HG03064 (cell line): ENCODE measurements at regions not wholly inside any gene's neighbourhood (a gene's known extent, or its start where the extent isn't known, plus 50 kb on each side); places are given as distances from the start of the nearest gene placed in this dataset.

Experiments
- ATAC-seq: cut with Tn5 transposase; IDR thresholded peaks from one replicate; pipeline ENCODE4 v1.9.1; 2021; ENCODE audit warnings: low read depth; ENCODE audit not compliant: unreplicated experiment

DNA sequence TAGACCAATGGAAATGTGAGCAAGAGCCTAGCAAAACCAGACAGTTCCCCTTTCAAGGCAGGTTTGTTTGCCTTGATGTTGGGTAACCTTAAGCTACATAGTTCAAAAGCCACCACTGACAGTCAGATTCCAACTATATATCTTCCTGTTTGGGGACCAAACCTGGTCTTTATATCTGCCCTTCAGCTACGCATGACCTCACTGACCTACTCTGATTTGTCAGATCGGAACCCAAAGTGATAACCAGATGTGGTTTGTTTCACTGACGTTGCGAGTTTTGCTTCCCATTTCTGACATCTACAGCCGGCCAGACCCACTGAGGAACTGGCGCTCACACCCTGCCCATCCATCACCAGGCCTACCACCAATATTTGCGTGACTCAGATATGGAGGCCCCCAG, 361.1 kb upstream of the CHRM3 start:
- no peak for ATAC-seq

DNA sequence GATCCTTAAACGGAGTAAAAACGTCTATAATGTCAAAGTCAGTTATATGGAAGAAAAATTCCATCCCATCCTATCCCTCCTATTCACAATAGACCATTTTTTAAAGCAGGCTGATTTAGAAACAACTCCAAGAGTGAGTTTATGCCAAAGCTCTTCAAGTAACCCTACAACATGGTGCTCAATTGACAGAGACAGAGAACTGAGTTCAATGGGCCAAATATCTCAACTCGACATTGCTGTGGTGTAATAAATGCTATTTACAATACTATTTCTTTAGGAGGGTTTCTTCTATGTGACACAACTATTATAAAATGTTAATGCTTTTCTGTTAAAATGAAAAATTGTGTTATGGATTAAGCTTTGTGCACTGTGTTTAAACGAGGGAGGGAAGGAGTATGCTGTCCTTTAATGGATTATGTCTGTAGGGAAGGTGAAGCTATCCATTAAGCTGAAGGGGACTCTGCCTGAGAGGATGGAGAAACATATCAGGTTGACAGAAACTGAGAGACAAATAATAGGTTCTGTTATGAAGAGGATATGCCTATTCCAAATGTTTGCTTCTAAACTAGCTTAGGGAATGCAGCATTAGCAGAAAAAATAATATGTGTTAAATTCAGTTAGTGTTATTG, 362.5 kb upstream of the CHRM3 start:
- ATAC-seq, result no peak

DNA sequence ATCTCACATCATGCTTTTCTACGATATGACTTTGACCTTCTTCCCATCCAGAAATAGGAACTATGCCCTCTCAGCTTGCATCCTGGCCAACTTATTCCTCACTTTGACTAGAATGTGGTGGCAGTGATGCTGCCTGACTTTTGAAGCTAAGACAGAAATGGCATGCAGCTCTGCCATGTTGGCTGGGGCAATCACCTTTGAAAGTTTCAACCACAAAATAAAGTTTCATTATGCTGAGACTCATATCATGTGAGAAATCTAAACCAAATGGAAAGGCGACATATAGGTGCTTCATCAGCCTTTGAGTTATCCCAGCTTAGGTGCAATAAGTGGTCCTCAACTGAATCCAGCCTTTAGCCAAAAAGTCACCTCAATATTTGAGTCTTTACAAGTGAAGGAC, 370.0 kb upstream of the CHRM3 start:
- no peak for ATAC-seq

DNA sequence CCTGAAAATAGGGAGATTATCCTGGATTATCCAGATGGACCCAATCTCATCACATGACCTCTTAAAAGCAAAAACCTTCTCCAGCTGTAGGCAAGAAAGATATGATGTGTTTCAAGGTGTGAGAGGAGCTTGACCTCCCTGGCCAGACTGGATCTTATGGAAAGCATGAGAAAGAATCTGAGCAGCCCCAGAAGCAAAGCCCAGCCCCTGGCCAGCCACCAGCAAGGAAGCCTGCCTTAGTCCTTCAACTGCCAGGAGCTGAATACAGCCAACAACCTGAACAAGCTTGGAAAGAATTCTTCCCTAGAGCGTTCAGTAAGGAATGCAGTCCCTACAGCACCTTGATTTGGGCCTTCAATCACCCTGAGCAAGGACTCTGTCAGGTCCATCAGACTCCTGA, 375.0 kb upstream of the CHRM3 start:
- ATAC-seq, result no peak

DNA sequence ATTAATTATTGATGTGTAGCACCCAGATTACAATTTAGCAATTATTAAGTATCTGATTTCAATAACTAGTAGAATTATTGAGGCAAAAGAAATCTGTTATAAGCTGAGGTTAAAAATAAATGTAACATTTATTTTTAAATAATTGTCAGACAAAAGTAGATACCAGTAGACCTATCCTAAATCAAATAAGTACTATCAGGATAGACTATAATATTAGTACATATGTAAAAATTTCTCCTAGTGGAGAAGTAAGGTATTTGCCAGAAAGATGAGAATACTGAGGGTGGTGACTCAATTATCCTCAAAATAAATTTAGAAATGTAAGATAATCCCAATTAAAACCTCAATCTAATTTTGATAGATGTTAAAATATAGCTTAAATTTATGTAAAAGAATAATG, 377.8 kb upstream of the CHRM3 start:
- no peak for ATAC-seq

DNA sequence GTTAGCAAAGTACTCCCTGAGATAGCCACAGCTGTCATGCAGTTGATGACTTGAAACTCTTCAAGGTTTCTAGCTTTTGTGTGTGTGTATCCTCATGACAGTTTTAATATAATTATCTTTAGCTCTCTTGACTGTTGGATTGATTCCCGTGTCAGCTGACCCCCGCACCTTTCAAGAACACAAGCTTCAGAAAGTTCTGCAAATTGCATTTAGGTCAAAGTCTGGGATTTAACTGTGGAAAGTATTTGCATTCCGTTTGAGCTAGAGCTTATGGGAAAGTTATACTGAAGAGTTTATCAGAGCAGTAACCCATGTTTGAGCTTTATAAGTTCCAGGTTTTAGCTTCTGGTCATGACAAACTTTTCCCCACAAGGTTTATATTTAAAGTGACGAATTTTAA, 380.1 kb upstream of the CHRM3 start:
- no peak for ATAC-seq

DNA sequence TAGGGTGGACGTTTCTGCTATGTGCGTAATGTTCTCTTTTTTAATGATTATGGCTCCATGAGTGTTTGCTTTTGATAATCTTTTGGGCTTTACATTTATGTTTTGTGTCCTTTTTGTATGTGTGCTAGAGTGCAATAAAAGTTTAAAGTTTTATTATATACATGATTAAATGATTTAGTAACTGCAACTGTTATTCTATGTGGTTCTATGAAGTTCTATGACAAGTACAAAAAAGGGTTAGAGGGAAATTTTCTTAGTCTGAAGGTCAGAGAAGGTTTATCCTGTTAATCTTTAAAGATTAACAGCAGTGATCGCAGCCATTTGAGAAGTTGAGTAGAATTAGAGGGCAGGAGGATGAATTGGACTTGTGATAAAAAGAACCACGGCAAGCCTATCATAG, 386.4 kb upstream of the CHRM3 start:
- ATAC-seq, result no peak

DNA sequence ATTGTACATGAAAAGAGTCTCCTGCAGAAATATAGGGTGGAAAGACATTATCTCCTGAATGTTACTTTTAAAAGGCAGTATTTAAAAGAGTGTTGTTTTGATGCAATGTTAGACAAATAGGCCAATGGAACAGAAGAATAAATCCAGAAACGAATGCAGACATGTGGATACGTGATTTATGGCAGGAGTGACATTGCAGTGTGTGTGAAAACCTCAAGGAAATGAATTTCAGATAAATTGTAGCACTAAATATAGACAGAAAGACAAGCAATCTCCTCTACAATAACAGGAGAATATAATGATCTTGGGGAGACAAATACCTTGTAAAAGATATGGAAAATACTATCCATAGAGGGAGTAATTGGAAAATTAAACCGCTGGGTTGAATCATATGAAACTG, 387.8 kb upstream of the CHRM3 start:
- no peak for ATAC-seq

DNA sequence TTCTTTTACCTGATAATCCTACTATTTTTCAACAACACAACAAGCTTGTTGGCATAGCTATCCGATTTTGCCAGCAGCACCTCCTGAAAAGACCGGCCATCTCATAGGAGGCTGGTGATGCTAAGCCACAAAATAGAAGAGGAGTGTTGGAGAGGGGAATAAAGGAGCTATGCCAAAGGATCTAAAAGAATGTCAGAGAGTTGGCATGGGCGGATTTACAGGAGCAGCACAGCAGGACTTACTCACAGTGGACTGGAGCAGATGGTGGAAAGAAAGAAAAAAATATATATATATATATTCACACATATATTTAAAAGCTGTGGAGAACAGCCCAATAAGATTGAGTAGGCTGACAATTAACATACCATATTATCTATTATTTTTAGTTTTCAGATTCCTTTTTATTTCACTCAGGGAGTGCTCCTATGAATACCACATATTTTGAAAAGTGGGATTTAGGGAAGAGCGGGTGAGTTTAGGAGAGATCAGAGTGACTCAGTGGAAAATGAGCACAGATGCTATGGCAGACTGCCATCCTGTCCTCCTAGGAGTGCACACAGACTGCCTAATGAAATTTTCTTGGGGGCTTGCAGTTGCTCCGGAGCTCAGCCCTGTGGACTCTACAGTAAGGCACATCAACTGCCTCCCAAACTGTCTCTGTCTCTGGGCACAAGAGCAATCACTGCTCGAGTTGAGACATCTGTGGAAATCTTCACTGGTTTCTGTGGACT, 394.4 kb upstream of the CHRM3 start:
- no peak for ATAC-seq

DNA sequence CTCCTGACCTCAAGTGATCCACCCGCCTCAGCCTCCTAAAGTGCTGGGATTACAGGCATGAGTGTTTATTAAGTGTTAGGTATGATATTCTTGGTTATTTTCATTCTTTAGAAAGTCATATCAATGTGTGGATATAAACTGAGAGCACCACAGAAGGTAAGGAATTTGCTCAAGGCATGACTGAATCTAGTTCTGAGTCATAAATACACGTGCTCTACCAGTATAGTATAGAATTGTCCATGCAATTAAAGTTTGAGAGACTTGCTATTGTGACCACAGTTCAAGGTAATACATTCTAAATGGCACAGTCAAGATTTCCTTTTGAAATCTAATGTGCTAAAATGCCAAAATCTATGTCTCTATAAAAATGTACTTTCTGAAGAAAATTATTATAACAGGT, 401.1 kb upstream of the CHRM3 start:
- ATAC-seq, result no peak

DNA sequence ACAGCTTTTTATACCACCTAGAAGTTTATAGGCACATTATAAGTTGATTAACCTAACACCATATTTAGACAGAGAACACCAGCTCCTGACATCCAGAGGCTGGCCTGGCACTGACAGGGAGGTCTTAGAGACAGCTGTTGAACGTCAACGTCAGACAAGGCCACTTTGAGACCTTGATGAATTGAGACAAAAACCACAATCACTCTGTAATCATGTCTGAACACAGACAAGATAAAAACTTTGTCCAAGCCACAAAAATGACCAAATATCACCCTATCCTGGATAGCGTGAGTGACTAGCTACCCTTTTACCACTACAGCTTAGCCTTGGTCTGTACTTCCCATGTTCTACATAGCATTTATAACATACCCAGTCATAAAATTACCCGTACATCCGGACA, 403.6 kb upstream of the CHRM3 start:
- no peak for ATAC-seq

DNA sequence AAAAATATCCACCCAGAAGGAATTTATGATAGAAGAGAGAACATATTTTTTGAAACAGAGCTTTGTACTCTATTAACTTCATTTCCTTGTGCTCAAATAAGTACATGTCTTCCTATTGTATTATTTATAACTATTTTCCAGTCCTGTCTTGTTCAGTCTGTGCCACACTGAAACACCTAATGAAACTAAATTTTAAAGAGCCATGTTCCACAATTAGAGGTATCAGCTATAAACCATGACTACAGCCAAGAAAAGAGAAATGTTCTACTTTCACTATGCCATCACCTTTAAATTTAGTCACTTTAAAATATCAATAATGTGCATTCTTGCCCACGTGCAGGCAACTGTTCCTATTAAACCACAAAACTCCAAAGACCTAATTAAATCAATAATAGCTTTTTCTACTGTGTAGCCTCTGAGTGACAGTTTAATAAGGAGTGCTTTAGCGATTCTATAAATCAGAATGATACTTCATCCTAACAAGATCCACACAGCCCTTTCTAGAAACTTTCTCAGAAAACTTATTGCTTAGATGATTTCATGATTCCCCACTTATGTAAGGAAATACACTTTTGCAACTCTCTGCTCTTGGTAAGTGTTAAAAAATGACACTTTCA, 404.9 kb upstream of the CHRM3 start:
- no peak for ATAC-seq

DNA sequence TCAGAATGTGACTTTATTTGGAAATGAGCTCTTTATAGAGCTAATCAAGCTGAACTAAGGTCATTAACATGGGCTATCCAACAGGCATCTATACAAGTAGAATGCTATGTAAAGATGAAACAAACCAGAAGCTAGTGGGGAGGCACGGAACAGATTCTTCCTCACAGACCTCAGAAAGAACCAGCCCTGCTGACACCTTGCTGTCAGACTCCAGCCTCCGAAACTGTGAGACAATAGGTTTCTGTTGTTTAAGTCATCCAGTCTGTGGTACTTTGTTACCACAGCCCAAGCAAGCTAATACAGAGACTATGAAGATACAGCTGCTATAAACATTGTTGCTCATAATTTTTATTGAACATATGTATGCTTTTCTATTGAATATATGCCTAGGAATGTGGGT, 406.3 kb upstream of the CHRM3 start:
- no peak for ATAC-seq

DNA sequence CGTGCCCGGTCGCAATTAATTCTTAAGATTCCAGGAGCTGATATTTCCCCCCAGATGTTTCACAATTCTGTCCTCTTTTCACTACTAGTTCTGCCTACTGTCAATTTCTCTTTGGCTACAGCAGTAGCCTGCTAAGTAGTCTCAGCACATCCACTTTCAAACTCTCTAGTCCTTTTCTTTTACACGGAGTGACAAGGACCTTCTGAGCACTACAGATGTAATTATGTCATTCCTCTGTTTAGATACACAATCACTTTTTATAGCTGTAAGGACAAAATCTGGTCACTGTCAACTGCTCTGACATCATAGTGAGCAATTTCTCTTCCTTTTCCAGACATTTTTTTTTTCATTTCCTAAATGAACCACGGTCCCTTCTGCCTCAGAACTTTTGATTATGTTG, 421.7 kb upstream of the CHRM3 start:
- ATAC-seq, result no peak

DNA sequence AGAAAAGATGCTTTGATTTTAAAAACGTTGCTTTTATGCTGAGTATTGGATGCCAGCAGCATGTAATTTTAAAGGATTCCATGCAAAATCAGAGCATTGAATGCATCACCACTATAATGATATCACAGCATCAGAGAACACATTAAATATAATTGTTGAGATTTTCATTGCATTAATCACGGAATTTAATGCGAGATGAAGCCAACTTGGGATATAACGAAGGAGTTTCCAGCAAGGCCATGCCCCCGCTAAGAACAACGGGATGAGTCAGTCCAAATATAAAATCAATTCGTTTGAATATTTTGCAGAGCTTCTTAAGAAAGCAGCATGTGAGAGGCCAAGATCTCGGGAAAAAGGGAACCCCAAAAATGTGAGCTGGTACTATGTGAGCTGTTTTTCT, 423.4 kb upstream of the CHRM3 start:
- no peak for ATAC-seq

DNA sequence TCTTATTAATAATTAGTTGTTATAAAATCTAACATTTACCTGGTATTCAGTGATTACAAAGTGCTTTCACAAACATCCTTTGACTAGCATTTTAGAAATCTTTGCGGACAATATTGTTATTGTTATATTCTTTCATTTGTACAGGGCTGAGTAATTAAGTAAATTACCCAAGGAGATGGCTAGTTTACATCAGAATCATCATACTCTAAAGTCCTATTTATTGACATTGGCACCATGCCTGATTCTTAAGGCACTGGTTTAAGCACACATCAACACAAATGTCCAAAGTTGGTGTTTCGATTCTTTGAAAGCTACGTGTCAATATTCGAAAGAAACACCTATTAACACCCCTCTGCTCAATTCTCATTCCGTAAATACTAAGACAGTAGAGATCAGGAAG, 424.6 kb upstream of the CHRM3 start:
- no peak for ATAC-seq

DNA sequence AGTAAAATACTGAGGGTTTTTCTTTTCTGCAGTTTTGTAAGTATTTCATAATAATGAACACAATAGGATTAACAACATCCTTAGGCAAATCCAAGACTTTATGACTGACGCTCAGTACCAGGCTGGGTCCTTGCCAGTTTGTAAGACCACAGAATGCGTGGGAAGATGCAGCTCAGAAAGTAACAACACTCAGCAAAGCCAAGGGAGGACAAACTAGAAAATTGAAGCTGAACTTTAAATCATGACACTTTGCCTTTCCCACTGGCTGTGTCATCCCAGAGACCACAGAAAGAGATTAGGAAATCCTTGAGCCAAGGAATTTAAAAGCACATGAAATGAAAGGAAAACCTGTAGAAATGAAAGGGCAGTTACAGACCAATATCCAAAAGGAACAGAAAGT, 426.3 kb upstream of the CHRM3 start:
- ATAC-seq, result no peak

DNA sequence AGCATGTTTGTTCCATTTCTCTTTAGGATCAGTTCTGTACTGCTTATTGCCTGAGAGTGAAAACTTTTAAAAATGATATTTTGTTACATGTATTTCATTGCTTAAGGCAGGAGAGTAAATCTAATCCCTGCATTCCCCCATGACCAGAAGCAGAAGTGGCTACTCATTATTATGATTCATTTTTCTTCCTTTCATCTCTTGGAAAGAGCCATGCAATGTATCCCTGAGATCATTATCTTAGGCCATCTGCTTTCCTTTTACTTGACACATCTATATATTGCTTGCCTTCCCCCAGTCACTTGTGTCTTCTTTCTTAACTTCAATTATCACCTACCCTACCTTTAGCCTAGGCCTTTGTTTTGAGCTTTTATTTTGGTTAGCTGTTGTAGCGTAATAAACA, 430.4 kb upstream of the CHRM3 start:
- no peak for ATAC-seq

DNA sequence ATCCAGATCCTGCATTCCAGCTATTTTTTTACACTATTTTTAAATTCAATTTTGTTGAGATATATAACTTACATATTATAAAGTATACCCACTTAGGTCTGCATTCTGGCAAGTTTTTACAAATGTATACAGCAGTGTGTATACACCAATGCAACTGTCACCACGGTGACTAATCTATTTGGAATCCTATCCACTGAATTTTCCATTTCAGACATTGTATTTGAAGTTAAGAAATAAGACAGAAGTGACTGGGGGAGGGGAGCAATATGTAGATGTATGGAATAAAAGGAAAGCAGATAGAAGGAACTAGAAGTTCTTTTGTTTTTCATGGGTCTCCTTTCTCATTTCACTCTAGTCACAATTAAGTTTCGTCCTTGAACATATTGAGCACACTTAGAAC, 431.5 kb upstream of the CHRM3 start:
- ATAC-seq, result no peak

DNA sequence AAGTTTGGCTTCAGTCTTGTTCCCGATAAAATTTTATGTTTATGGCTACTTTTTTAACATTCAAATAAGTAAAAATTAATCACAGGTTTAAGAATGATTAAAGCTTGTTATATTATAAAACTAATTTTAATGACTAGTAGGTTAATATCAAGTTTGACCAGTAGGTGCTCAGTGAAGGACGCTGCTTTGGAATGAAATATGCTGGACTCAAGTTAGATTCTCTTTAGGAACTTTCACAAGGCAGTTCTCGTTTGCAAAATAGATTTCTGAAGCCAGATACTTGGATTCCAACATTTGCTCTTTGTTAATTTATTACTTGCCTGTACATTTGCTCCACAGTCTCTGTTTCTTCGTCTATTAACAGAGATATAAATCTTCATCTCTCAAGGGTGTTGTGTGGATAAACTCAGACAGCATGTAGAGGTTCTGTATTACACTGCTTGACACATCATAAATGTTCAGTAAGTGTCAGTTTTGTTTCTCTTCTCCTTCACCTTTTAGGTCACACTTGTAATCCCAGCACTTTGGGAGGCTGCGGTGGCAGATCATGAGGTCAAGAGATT, 432.8 kb upstream of the CHRM3 start:
- no peak for ATAC-seq

DNA sequence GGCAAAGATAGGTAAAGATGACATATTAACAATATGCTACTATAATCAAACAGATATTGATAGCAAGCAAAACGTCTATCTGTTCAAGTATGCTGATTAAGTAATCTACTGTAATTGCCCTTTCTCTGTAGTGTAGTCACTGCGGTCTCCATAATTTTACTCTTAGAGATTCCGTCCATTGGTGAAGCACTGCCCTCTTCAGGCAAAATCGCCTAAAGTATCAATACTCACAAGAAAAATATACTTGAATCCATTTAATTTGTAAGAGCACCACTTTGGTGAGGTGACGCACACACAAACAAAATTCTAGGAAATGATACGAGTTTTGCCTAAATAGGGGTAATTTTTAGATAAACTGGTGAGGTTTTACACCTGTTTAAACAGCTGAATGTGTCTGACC, 434.6 kb upstream of the CHRM3 start:
- no peak for ATAC-seq

DNA sequence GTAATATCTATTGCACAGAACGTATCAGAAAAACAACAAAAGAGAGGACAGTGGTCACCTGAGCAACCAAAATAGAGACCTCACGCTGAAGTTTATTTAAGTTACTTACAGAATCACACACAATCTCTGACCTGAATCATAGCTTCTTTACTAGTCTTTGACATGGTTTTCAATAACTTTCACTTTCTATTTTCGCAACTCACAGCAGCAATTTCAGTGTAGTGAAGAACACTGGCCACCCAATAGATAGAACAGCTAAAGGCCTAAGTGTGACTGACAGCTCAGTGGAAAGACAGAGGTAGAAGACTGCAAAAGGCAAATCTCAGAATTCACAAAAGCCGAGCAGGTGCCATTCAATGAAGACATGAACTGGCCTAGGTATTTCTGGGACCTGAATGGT, 435.6 kb upstream of the CHRM3 start:
- no peak for ATAC-seq
